Stimulated activated CD4-positive, alpha-beta T cell treated with anti-CD3 and anti-CD28 coated beads, Interleukin-4, amount 100 ng/mL, for 24 hours (primary cell): ENCODE measurements at regions not wholly inside any gene's neighbourhood (a gene's known extent, or its start where the extent isn't known, plus 50 kb on each side); places are given as distances from the start of the nearest gene placed in this dataset.
"Not testable (repeated sequence)": the region's sequence is repeated elsewhere in the genome, so short reads cannot be mapped to it uniquely, and the experiment has no call there.

Experiments used
- DNase-seq: peaks from one replicate; pipeline ENCODE4 v3.0.0-alpha.2; 2020

GRCh38 chr14:53741479-53742232 is 215.0 kb downstream of the BMP4 start:
- DNase-seq = no peak

GRCh38 chr14:53740570-53740969 is 216.1 kb downstream of the BMP4 start:
- no peak for DNase-seq

GRCh38 chr14:53735916-53736315 is 220.7 kb downstream of the BMP4 start:
- DNase-seq = no peak

GRCh38 chr14:53723221-53723620 is 233.4 kb downstream of the BMP4 start:
- DNase-seq = no peak

GRCh38 chr14:53719536-53719935 is 237.1 kb downstream of the BMP4 start:
- no peak for DNase-seq

- DNase-seq = no peak
These were observed 240.0 kb downstream of the BMP4 start for GRCh38 chr14:53716578-53716977.

- DNase-seq = no peak
These were observed 241.4 kb downstream of the BMP4 start for GRCh38 chr14:53715193-53715721.

- DNase-seq = no peak
These were observed 242.0 kb downstream of the BMP4 start for GRCh38 chr14:53714495-53715192.

- not testable (repeated sequence) for DNase-seq
These were observed 243.7 kb downstream of the BMP4 start for GRCh38 chr14:53712901-53713300.

GRCh38 chr14:53711205-53711604 is 245.4 kb downstream of the BMP4 start:
- DNase-seq = no peak

GRCh38 chr14:53710615-53711014 is 246.0 kb downstream of the BMP4 start:
- DNase-seq = no peak

GRCh38 chr14:53709381-53709780 is 247.2 kb downstream of the BMP4 start:
- DNase-seq = no peak

- no peak for DNase-seq
These were observed 253.2 kb downstream of the BMP4 start for GRCh38 chr14:53703457-53703856.

GRCh38 chr14:53701108-53701875 is 255.3 kb downstream of the BMP4 start:
- no peak for DNase-seq

- DNase-seq = no peak
These were observed 260.2 kb downstream of the BMP4 start for GRCh38 chr14:53696217-53696965.

GRCh38 chr14:53695692-53696214 is 260.9 kb downstream of the BMP4 start:
- DNase-seq = no peak

GRCh38 chr14:53692885-53693284 is 263.7 kb downstream of the BMP4 start:
- DNase-seq = no peak

- no peak for DNase-seq
These were observed 264.2 kb downstream of the BMP4 start for GRCh38 chr14:53692451-53692850.

GRCh38 chr14:53683229-53683628 is 273.4 kb downstream of the BMP4 start:
- DNase-seq = no peak

- no peak for DNase-seq
These were observed 284.1 kb downstream of the BMP4 start for GRCh38 chr14:53672526-53672925.

- no peak for DNase-seq
These were observed 285.9 kb downstream of the BMP4 start for GRCh38 chr14:53670701-53671100.

- DNase-seq = no peak
These were observed 287.7 kb downstream of the BMP4 start for GRCh38 chr14:53668897-53669296.
